Uterus (tissue), 2 donors: ENCODE measurements at regions not wholly inside any gene's neighbourhood (a gene's known extent, or its start where the extent isn't known, plus 50 kb on each side); places are given as distances from the start of the nearest gene placed in this dataset.

Experiments used
- POLR2A ChIP-seq, 2 donors: fragments of 450-650 bp; IDR thresholded peaks; one replicate each; pipeline ENCODE4 v1.6.1; 2016; ENCODE audit warnings: antibody characterized with exemption in 2 of 2, mild to moderate bottlenecking in 1 of 2, moderate library complexity in 1 of 2
- TF ChIP-seq, protein P1 (sequence below), 4 experiments: fragments of 200-600 bp in 2 of 4; fragments of 450-650 bp in 2 of 4; sonication (generic) in 2 of 4; IDR thresholded peaks; one replicate each; pipeline ENCODE4 v1.5.1; 2016 to 2019; ENCODE audit warnings: antibody characterized with exemption in 4 of 4, mild to moderate bottlenecking in 2 of 4, moderate library complexity in 1 of 4

GRCh38 chr4:180116840-180117239 is 2126.4 kb upstream of the TENM3 start:
- TF ChIP-seq, protein P1, sequence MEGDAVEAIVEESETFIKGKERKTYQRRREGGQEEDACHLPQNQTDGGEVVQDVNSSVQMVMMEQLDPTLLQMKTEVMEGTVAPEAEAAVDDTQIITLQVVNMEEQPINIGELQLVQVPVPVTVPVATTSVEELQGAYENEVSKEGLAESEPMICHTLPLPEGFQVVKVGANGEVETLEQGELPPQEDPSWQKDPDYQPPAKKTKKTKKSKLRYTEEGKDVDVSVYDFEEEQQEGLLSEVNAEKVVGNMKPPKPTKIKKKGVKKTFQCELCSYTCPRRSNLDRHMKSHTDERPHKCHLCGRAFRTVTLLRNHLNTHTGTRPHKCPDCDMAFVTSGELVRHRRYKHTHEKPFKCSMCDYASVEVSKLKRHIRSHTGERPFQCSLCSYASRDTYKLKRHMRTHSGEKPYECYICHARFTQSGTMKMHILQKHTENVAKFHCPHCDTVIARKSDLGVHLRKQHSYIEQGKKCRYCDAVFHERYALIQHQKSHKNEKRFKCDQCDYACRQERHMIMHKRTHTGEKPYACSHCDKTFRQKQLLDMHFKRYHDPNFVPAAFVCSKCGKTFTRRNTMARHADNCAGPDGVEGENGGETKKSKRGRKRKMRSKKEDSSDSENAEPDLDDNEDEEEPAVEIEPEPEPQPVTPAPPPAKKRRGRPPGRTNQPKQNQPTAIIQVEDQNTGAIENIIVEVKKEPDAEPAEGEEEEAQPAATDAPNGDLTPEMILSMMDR (IDR thresholded peaks at IDR 0.05), result no peak
- no peak for TF ChIP-seq POLR2A (IDR thresholded peaks at IDR 0.05)
